Esophagus muscularis mucosa (tissue), 4 donors: ENCODE measurements at regions not wholly inside any gene's neighbourhood (a gene's known extent, or its start where the extent isn't known, plus 50 kb on each side); places are given as distances from the start of the nearest gene placed in this dataset.

ENCODE experiments used
- DNase-seq: peaks from one replicate; pipeline ENCODE4 v3.0.0-alpha.2; 2017; ENCODE audit errors: extremely low spot score
- H3K27ac ChIP-seq, 4 donors: fragments of 200-600 bp; sonication (generic); replicated peaks in 1 of 4; 1 replicate in 3 of 4; 2 replicates in 1 of 4; pipeline ENCODE4 v1.5.1; 2016 to 2019; ENCODE audit warnings: mild to moderate bottlenecking in 1 of 4
- H3K27me3 ChIP-seq, 4 donors: fragments of 200-600 bp; sonication (generic); one replicate each; pipeline versions ENCODE4 v1.5.1 to v1.6.0; 2016 to 2019
- H3K36me3 ChIP-seq, 4 donors: fragments of 200-600 bp; sonication (generic); one replicate each; pipeline ENCODE4 v1.5.1; 2016 to 2019
- H3K4me1 ChIP-seq, 4 donors: fragments of 200-600 bp; sonication (generic); one replicate each; pipeline ENCODE4 v1.5.1; 2016 to 2019
- H3K4me3 ChIP-seq, 4 donors: fragments of 200-600 bp; sonication (generic); 1 replicate in 2 of 4; 2 replicates in 2 of 4; pipeline ENCODE4 v1.5.1; 2016 to 2019; ENCODE audit warnings: mild to moderate bottlenecking in 4 of 4, moderate library complexity in 1 of 4
- H3K9me3 ChIP-seq, 4 donors: fragments of 200-600 bp; sonication (generic); 1 replicate in 3 of 4; 2 replicates in 1 of 4; pipeline ENCODE4 v1.5.1; 2016 to 2019
- EP300 ChIP-seq: sonication (generic); formaldehyde crosslinking; IDR thresholded peaks from one replicate; pipeline ENCODE4 v1.6.1; 2017; ENCODE audit warnings: antibody characterized with exemption
- POLR2A ChIP-seq: fragments of 450-650 bp; IDR thresholded peaks from one replicate; pipeline ENCODE4 v1.6.1; 2017; ENCODE audit warnings: antibody characterized with exemption, moderate library complexity, mild to moderate bottlenecking, low read depth
- POLR2AphosphoS5 ChIP-seq, 2 donors: sonication (generic); formaldehyde crosslinking; IDR thresholded peaks; one replicate each; pipeline ENCODE4 v1.6.1; 2017; ENCODE audit warnings: antibody characterized with exemption in 2 of 2
- WGBS: methylation state at CpG from one replicate; pipeline ENCODE4 v1.1.5; 2018; 5-methylcytosine and 5-hydroxymethylcytosine counted together
- intact Hi-C: fragments of 100-400 bp; cut with DNase I; formaldehyde crosslinking; loops from one replicate; pipeline ENCODE4 v1.15.1; 2023
- TF ChIP-seq, protein P1 (sequence below), 3 experiments: fragments of 200-600 bp in 2 of 3; fragments of 450-650 bp in 1 of 3; sonication (generic) in 2 of 3; IDR thresholded peaks; one replicate each; pipeline ENCODE4 v1.5.1; 2017 to 2019; ENCODE audit warnings: antibody characterized with exemption in 3 of 3, mild to moderate bottlenecking in 2 of 3, moderate library complexity in 1 of 3

DNA sequence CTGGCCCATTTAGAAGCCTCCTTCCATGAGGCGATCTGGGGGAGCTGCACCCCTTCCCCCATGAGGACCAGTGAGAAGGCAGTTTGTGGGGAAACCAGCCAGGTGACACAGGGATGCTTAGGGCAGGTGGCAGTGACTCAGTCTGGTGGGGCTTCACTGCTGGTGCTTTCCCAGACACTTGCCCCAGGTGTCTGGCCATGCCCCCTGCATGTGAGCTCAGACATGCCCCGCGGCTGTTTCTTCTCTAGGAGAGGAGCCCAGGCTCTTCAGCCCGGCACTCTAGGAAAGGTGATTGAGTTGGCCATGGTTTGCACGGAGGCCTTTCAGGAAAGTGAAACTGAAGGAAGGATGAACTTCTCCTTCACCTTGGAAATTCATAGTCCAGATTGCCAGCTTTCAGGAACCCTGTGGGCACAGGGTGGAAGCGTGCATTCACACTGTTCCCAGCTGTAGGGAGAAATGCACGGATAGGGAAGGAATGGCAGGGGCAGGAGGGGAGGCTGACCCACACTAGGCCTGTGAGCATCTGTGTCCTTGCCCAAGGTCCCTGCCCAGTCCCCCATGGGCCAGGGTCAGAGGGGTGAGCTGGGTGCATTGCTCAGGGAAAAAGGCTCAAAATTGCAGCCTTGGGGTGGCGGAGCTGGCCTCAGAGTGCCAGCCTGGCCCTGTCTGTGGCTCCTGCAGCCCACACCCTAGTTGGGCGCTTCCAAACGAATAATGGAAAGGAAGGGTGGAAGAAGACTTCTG lies 359.1 kb downstream of the GLRX3 start:
- Histone ChIP-seq H3K4me3 (no peak overlapping the region), H3K36me3 (no peaks in the 10 kb centered on the region), H3K4me1 (no peaks in the 10 kb centered on the region), H3K27ac (no peak overlapping the region), H3K27me3 (peaks cover 0 to 21% (median 0%) of the 10 kb centered on the region in 4 donors), H3K9me3 (no peaks in the 10 kb centered on the region)
- WGBS: 94% methylated on average over 10 of the region's 10 CpGs
- TF ChIP-seq POLR2A: no peak
- TF ChIP-seq EP300: no peak
- TF ChIP-seq POLR2AphosphoS5 (IDR thresholded peaks at IDR 0.05): no peak
- TF ChIP-seq, protein P1, sequence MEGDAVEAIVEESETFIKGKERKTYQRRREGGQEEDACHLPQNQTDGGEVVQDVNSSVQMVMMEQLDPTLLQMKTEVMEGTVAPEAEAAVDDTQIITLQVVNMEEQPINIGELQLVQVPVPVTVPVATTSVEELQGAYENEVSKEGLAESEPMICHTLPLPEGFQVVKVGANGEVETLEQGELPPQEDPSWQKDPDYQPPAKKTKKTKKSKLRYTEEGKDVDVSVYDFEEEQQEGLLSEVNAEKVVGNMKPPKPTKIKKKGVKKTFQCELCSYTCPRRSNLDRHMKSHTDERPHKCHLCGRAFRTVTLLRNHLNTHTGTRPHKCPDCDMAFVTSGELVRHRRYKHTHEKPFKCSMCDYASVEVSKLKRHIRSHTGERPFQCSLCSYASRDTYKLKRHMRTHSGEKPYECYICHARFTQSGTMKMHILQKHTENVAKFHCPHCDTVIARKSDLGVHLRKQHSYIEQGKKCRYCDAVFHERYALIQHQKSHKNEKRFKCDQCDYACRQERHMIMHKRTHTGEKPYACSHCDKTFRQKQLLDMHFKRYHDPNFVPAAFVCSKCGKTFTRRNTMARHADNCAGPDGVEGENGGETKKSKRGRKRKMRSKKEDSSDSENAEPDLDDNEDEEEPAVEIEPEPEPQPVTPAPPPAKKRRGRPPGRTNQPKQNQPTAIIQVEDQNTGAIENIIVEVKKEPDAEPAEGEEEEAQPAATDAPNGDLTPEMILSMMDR (IDR thresholded peaks at IDR 0.05): no peak
- intact Hi-C loops: no loop called here
- no peak for DNase-seq

DNA sequence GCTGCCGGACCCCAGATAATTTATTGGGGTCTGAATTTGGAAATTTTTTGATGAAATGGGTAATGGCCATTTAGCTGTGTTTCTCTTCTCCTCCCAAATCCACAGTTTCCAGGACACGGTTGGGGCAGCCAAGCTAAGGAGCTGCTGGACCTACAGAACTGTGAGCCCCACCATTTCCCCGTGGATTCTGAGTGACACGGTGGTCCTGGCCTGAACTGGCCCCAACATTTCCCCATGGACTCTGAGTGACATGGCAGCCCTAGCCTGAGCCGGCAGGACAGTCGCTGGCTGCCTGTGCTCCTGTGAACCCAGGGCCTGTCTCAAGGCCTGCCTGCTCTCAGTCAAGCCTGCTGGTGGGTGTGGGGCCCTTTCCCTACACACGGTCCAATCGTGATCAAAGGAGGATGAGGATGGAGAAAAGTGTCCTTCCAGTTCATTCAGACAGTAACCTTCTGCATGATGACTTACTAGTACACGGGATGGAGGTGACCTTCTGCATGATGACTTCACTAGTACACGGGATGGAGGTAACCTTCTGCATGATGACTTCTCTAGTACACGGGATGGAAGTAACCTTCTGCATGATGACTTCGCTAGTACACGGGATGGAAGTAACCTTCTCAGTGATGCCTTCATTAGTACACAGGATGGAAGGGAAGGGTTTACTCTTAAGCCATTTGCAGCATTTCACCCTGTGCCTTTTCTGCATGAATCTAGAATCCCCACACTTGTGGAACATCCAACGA lies 359.9 kb downstream of the GLRX3 start:
- no peak for TF ChIP-seq POLR2A
- TF ChIP-seq POLR2AphosphoS5 (IDR thresholded peaks at IDR 0.05): no peak
- TF ChIP-seq EP300: no peak
- TF ChIP-seq, protein P1 (IDR thresholded peaks at IDR 0.05): no peak
- Histone ChIP-seq H3K4me3 (no peak overlapping the region), H3K27me3 (peaks cover 0 to 24% (median 0%) of the 10 kb centered on the region in 4 donors), H3K9me3 (no peaks in the 10 kb centered on the region), H3K36me3 (no peaks in the 10 kb centered on the region), H3K4me1 (no peaks in the 10 kb centered on the region), H3K27ac (no peak overlapping the region)
- peak; percentile 95 for DNase-seq
- intact Hi-C loops: no loop called here
- 88% methylated on average over 9 of the region's 14 CpGs for WGBS

DNA sequence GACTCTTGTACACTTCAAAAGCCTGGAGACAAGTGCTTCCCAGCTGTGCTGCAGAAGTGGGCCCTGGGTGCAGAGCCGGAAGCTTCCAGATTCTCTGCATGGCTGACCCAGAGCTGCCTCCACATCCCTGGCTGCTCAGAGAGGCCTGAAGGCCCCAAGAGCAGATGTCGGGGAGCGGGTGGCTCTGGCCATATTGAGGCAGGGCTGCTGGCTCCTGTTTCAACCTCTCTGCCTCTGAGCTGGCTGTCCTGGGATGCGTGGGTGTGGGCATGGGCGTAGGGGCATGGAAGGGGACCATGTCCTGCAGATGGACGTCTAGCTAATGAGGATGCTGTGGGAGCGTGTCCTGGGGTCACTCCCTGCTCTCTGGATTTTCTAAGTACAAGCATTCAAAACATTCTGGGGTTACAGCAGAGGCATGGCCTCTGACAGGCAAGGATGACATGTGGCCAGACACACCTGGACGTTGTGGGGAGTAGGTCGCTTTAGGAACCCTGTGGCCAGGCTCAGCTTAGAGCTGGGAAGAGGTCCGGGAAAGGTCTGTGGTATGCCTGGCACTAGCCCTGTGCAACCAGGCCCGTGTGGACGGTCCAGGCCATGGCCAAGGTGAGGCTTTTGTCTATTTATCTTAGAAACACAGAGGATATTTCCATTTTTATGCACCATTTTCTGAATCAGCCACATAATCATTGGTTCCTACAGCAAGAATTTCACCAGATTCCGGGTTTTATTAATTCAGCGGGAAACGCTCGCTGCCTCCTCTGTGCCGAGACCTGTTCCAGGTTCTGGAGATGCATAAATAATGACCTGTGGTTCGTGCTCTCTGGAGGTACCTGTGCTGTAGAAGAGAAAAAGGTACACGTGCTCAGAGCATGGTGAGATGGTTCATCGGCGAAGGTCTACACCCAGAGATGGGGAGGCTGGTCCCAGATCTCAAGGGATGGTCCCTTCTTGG lies 361.1 kb downstream of the GLRX3 start:
- intact Hi-C loops: no loop called here
- WGBS: 86% methylated on average over 19 of the region's 21 CpGs
- no peak overlapping the region for H3K27ac ChIP-seq
- H3K27me3 ChIP-seq: peaks cover 0 to 18% (median 0%) of the 10 kb centered on the region in 4 donors
- H3K4me1 ChIP-seq: no peaks in the 10 kb centered on the region
- no peak overlapping the region for H3K4me3 ChIP-seq
- H3K9me3 ChIP-seq: no peaks in the 10 kb centered on the region
- no peak for TF ChIP-seq EP300
- TF ChIP-seq, protein P1 (IDR thresholded peaks at IDR 0.05): no peak
- TF ChIP-seq POLR2A: no peak
- no peak for TF ChIP-seq POLR2AphosphoS5 (IDR thresholded peaks at IDR 0.05)
- DNase-seq: no peak
- H3K36me3 ChIP-seq: no peaks in the 10 kb centered on the region

DNA sequence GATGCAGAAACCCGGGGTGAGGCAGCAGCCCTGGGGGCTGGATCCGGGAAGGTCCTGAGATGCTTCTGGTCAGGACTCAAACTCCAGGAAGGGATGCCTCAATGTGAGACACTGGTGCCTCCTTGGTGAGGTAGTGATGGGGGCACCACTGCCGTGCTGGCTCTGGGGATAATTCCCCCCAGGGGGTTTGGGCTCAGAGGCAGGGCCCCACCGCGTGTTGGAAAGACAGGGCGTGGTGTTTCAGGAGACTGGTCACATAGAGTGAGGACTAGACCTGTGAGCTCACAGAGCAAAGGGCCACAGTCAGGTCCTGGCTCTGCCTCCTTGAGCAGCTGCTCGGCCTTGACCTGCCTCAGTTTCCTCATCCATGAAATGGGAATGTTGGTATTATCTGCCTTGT lies 361.9 kb downstream of the GLRX3 start:
- no peaks in the 10 kb centered on the region for H3K4me1 ChIP-seq
- no peak overlapping the region for H3K27ac ChIP-seq
- TF ChIP-seq POLR2AphosphoS5 (IDR thresholded peaks at IDR 0.05): no peak
- TF ChIP-seq, protein P1 (IDR thresholded peaks at IDR 0.05): no peak
- TF ChIP-seq POLR2A: no peak
- TF ChIP-seq EP300: no peak
- DNase-seq: no peak
- H3K4me3 ChIP-seq: no peak overlapping the region
- H3K27me3 ChIP-seq: peaks cover 0 to 18% (median 0%) of the 10 kb centered on the region in 4 donors
- WGBS: 89% methylated on average over 6 of the region's 7 CpGs
- intact Hi-C loops: no loop called here
- peaks cover 0 to 7% (median 0%) of the 10 kb centered on the region in 4 donors for H3K9me3 ChIP-seq
- H3K36me3 ChIP-seq: no peaks in the 10 kb centered on the region
